ENCODE measurements at regions not wholly inside any gene's neighbourhood (a gene's known extent, or its start where the extent isn't known, plus 50 kb on each side); places are given as distances from the start of the nearest gene placed in this dataset.

- TF ChIP-seq, protein P1, sequence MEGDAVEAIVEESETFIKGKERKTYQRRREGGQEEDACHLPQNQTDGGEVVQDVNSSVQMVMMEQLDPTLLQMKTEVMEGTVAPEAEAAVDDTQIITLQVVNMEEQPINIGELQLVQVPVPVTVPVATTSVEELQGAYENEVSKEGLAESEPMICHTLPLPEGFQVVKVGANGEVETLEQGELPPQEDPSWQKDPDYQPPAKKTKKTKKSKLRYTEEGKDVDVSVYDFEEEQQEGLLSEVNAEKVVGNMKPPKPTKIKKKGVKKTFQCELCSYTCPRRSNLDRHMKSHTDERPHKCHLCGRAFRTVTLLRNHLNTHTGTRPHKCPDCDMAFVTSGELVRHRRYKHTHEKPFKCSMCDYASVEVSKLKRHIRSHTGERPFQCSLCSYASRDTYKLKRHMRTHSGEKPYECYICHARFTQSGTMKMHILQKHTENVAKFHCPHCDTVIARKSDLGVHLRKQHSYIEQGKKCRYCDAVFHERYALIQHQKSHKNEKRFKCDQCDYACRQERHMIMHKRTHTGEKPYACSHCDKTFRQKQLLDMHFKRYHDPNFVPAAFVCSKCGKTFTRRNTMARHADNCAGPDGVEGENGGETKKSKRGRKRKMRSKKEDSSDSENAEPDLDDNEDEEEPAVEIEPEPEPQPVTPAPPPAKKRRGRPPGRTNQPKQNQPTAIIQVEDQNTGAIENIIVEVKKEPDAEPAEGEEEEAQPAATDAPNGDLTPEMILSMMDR (IDR thresholded peaks at IDR 0.05; ENCODE audit: low read depth, low read length): no peak
- no peak for TF ChIP-seq EZH2phosphoT487 (IDR thresholded peaks at IDR 0.05; ENCODE audit: low read depth)
These were observed 711.0 kb downstream of the C4orf33 start for GRCh38 chr4:129806986-129807385.

Data from OCI-LY3 (cell line).